ENCODE measurements at regions not wholly inside any gene's neighbourhood (a gene's known extent, or its start where the extent isn't known, plus 50 kb on each side); places are given as distances from the start of the nearest gene placed in this dataset.

DNA sequence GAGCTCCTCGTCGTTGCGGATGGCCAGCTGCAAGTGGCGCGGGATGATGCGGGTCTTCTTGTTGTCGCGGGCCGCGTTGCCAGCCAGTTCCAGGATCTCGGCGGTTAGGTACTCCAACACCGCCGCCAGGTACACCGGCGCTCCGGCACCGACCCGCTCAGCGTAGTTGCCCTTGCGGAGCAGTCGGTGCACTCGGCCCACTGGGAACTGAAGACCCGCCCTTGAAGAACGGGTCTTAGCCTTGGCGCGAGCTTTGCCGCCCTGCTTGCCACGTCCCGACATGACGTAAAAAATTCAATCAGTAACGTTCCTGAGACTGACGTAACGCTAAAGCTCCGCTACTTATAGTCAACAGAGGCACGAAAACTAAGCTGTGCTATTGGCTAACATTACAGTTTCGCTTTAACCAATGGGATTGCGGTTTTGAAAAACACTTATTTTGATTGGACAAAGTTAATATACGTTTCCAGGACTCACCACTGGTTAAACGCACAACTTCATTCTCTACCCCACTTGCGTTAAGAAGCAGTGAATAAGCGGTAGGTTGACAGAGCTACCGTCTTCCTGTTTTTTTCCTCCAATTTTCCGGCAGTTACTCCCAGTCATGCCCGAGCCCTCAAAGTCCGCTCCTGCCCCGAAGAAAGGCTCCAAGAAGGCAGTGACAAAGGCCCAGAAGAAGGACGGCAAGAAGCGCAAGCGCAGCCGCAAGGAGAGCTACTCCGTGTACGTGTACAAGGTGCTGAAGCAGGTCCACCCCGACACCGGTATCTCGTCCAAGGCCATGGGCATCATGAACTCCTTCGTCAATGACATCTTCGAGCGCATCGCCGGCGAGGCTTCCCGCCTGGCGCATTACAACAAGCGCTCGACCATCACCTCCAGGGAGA lies 73.9 kb downstream of the OR2B2 start:
- Histone ChIP-seq H3K4me3 (ENCODE audit: insufficient read depth, low read length) (peak overlapping the region; percentile 83), H3K4me1 (ENCODE audit: insufficient read depth, low read length) (peaks cover 11% of the 10 kb centered on the region), H3K27me3 (ENCODE audit: insufficient read depth, low read length) (no peaks in the 10 kb centered on the region), H4K20me1 (ENCODE audit: insufficient read depth, low read length) (no peaks in the 10 kb centered on the region), H3K4me2 (ENCODE audit: insufficient read depth, low read length) (peak overlapping the region; percentile 94), H3K36me3 (ENCODE audit: insufficient read depth, low read length) (peaks cover 4% of the 10 kb centered on the region), H3K79me2 (ENCODE audit: insufficient read depth, low read length) (peaks cover 28% of the 10 kb centered on the region), H3K27ac (ENCODE audit: low read depth, low read length) (peak overlapping the region; percentile 100), H3K9me3 (ENCODE audit: low read depth, low read length) (no peaks in the 10 kb centered on the region), H2AFZ (ENCODE audit: low read length) (peak overlapping the region; percentile 70)
- TF ChIP-seq, protein P1, sequence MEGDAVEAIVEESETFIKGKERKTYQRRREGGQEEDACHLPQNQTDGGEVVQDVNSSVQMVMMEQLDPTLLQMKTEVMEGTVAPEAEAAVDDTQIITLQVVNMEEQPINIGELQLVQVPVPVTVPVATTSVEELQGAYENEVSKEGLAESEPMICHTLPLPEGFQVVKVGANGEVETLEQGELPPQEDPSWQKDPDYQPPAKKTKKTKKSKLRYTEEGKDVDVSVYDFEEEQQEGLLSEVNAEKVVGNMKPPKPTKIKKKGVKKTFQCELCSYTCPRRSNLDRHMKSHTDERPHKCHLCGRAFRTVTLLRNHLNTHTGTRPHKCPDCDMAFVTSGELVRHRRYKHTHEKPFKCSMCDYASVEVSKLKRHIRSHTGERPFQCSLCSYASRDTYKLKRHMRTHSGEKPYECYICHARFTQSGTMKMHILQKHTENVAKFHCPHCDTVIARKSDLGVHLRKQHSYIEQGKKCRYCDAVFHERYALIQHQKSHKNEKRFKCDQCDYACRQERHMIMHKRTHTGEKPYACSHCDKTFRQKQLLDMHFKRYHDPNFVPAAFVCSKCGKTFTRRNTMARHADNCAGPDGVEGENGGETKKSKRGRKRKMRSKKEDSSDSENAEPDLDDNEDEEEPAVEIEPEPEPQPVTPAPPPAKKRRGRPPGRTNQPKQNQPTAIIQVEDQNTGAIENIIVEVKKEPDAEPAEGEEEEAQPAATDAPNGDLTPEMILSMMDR (IDR thresholded peaks at IDR 0.05; ENCODE audit: extremely low read depth, low read depth, low read length), result no peak
- peak; percentile 94 for DNase-seq (ENCODE audit: insufficient read length, low spot score, missing footprints)

DNA sequence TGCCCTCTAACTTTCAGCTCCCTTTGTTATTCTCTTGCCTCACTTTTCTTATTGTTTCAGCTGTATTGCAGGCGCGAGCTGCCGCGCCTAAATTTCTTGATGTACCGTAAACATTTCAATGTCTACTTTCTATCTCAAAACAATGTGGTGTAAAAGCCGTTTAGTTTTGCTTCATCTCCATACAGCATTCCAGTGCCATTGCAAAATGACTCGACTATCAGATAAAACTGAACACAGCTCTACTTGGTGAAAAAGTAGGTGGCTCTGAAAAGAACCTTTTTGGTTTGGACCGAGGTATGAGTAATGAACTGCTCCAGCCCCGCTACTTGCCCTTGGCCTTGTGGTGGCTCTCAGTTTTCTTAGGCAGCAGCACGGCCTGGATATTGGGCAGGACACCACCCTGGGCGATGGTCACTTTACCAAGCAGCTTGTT lies 74.6 kb downstream of the OR2B2 start:
- DNase-seq (ENCODE audit: insufficient read length, low spot score, missing footprints), result peak; percentile 19
- Histone ChIP-seq H4K20me1 (ENCODE audit: insufficient read depth, low read length) (no peaks in the 10 kb centered on the region), H3K27ac (ENCODE audit: low read depth, low read length) (peak overlapping the region; percentile 100), H3K9me3 (ENCODE audit: low read depth, low read length) (no peaks in the 10 kb centered on the region), H2AFZ (ENCODE audit: low read length) (peak overlapping the region; percentile 21), H3K36me3 (ENCODE audit: insufficient read depth, low read length) (peaks cover 6% of the 10 kb centered on the region), H3K79me2 (ENCODE audit: insufficient read depth, low read length) (peaks cover 28% of the 10 kb centered on the region), H3K4me1 (ENCODE audit: insufficient read depth, low read length) (peaks cover 11% of the 10 kb centered on the region), H3K27me3 (ENCODE audit: insufficient read depth, low read length) (no peaks in the 10 kb centered on the region), H3K4me2 (ENCODE audit: insufficient read depth, low read length) (peak overlapping the region; percentile 94), H3K4me3 (ENCODE audit: insufficient read depth, low read length) (peak overlapping the region; percentile 83)
- TF ChIP-seq, protein P1 (IDR thresholded peaks at IDR 0.05; ENCODE audit: extremely low read depth, low read depth, low read length), result no peak

DNA sequence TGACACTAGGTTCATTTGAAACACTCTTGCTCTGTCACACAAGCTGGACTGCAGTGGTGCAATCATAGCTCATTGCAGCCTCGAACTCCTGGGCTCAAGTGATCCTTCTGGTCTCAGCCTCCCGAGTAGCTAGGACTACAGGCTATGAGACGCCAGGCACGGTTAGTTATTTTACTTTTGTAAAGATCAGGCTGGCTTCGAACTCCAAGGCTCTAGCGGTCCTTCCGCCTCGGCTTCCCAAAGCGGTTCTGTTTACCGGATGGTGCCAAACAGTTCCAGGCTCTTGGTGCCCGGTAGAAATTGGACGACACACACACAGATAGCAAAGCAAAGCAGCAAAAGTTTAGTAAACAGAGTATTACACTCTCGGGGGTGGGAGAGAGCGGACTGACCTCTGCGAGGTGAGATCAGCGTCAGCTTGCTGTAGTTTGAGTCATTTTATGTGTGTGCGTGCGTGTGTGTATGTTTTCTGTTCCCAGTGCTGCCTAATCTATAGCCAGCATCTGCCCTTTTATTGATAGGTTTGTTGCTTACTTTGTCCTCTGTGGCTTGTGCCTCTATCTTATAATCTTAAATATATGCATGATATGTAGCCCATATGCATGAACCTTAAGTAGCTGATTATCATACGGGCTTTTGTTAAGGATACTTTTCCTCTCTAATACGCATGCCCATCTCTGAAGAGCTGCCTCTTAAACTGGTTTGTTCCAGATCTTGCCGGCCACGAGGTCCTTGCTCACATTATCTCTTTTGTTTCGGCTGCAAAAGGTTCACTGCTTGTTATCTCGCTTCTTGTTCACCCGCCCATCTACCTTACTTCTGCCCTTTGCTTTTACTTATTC lies 75.2 kb downstream of the OR2B2 start:
- peak overlapping the region; percentile 100 for H3K27ac ChIP-seq (ENCODE audit: low read depth, low read length)
- no peaks in the 10 kb centered on the region for H3K27me3 ChIP-seq (ENCODE audit: insufficient read depth, low read length)
- H3K4me3 ChIP-seq (ENCODE audit: insufficient read depth, low read length), result peak overlapping the region; percentile 83
- peak overlapping the region; percentile 11 for H2AFZ ChIP-seq (ENCODE audit: low read length)
- no peaks in the 10 kb centered on the region for H4K20me1 ChIP-seq (ENCODE audit: insufficient read depth, low read length)
- peaks cover 6% of the 10 kb centered on the region for H3K36me3 ChIP-seq (ENCODE audit: insufficient read depth, low read length)
- H3K4me1 ChIP-seq (ENCODE audit: insufficient read depth, low read length), result peaks cover 11% of the 10 kb centered on the region
- H3K4me2 ChIP-seq (ENCODE audit: insufficient read depth, low read length), result peak overlapping the region; percentile 94
- H3K79me2 ChIP-seq (ENCODE audit: insufficient read depth, low read length), result peaks cover 28% of the 10 kb centered on the region
- peak; percentile 68 for DNase-seq (ENCODE audit: insufficient read length, low spot score, missing footprints)
- TF ChIP-seq, protein P1 (IDR thresholded peaks at IDR 0.05; ENCODE audit: extremely low read depth, low read depth, low read length), result no peak
- no peaks in the 10 kb centered on the region for H3K9me3 ChIP-seq (ENCODE audit: low read depth, low read length)

All from osteoblast (primary cell).